K562 (cell line): ENCODE measurements at regions not wholly inside any gene's neighbourhood (a gene's known extent, or its start where the extent isn't known, plus 50 kb on each side); places are given as distances from the start of the nearest gene placed in this dataset.

ENCODE experiments used
- E2F8 ChIP-seq: fragments of 450-650 bp; IDR thresholded peaks from 2 replicates; pipeline ENCODE4 v1.7.1; 2018; ENCODE audit warnings: mild to moderate bottlenecking, low read depth; ENCODE audit not compliant: partially characterized antibody
- ESRRB ChIP-seq: fragments of 250-450 bp; sonication (Bioruptor Pico); IDR thresholded peaks from 2 replicates; pipeline ENCODE4 v1.5.0; 2020; ENCODE audit warnings: mild to moderate bottlenecking, moderate library complexity, borderline replicate concordance
- NBN ChIP-seq: fragments of 450-650 bp; IDR thresholded peaks from 2 replicates; pipeline ENCODE4 v1.6.1; 2016; ENCODE audit warnings: low read depth, mild to moderate bottlenecking
- TF ChIP-seq, protein P1 (sequence below): fragments of 450-650 bp; IDR thresholded peaks from 2 replicates; pipeline ENCODE4 v1.6.1; 2016; ENCODE audit warnings: low read depth

GRCh38 chr4:125658773-125659172 is 344.0 kb downstream of the FAT4 start (continued):
- TF ChIP-seq, protein P1, sequence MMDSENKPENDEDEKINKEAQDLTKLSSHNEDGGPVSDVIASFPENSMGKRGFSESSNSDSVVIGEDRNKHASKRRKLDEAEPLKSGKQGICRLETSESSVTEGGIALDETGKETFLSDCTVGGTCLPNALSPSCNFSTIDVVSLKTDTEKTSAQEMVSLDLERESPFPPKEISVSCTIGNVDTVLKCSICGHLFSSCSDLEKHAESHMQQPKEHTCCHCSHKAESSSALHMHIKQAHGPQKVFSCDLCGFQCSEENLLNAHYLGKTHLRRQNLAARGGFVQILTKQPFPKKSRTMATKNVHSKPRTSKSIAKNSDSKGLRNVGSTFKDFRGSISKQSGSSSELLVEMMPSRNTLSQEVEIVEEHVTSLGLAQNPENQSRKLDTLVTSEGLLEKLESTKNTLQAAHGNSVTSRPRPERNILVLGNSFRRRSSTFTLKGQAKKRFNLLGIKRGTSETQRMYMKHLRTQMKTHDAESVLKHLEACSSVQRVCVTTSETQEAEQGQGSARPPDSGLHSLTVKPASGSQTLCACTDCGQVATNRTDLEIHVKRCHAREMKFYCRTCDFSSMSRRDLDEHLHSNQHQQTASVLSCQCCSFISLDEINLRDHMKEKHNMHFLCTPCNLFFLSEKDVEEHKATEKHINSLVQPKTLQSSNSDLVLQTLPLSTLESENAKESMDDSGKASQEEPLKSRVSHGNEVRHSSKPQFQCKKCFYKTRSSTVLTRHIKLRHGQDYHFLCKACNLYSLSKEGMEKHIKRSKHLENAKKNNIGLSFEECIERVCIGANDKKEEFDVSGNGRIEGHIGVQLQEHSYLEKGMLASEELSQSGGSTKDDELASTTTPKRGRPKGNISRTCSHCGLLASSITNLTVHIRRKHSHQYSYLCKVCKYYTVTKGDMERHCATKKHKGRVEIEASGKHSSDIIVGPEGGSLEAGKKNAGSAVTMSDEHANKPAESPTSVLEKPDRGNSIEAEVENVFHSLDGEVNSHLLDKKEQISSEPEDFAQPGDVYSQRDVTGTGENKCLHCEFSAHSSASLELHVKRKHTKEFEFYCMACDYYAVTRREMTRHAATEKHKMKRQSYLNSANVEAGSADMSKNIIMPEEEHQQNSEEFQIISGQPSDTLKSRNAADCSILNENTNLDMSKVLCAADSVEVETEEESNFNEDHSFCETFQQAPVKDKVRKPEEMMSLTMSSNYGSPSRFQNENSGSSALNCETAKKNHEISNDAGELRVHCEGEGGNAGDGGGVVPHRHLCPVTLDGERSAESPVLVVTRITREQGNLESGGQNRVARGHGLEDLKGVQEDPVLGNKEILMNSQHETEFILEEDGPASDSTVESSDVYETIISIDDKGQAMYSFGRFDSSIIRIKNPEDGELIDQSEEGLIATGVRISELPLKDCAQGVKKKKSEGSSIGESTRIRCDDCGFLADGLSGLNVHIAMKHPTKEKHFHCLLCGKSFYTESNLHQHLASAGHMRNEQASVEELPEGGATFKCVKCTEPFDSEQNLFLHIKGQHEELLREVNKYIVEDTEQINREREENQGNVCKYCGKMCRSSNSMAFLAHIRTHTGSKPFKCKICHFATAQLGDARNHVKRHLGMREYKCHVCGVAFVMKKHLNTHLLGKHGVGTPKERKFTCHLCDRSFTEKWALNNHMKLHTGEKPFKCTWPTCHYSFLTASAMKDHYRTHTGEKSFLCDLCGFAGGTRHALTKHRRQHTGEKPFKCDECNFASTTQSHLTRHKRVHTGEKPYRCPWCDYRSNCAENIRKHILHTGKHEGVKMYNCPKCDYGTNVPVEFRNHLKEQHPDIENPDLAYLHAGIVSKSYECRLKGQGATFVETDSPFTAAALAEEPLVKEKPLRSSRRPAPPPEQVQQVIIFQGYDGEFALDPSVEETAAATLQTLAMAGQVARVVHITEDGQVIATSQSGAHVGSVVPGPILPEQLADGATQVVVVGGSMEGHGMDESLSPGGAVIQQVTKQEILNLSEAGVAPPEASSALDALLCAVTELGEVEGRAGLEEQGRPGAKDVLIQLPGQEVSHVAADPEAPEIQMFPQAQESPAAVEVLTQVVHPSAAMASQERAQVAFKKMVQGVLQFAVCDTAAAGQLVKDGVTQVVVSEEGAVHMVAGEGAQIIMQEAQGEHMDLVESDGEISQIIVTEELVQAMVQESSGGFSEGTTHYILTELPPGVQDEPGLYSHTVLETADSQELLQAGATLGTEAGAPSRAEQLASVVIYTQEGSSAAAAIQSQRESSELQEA, result no peak
- TF ChIP-seq NBN, result no peak
- no peak for TF ChIP-seq E2F8
- TF ChIP-seq ESRRB (CRISPR knock-in tag), result no peak
- TF ChIP-seq, all 486 proteins: peak for 0
